ENCODE measurements at regions not wholly inside any gene's neighbourhood (a gene's known extent, or its start where the extent isn't known, plus 50 kb on each side); places are given as distances from the start of the nearest gene placed in this dataset.

DNA sequence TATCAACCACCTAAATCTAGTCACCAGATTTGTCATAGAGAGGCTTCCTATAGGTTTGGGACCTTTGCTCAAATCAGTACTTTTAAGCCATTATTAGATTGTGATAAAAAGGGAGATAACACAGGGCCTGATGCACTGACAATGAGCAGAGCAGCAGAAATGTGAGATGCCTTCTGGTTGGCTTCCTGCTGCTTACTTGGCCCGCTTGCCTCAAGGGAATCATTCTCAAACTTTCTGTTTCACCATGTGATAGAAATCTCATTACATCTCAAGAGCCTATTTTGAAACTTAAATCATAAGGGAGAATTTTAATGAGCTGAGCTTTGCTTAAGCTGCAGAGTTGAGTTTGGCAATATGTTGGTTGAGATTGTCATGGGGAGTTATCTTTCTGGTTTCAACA lies 606.0 kb downstream of the DHX35 start:
- 0 out of 2 replicates have a peak, but pooled peaks cover 5% of the 10 kb centered on the region for H3K27me3 ChIP-seq (ENCODE audit: control insufficient read depth, low read length)
- H3K79me2 ChIP-seq (ENCODE audit: control insufficient read depth, low read length), result no peaks in the 10 kb centered on the region
- H3K4me1 ChIP-seq (ENCODE audit: control insufficient read depth, low read length), result no peaks in the 10 kb centered on the region
- no peak overlapping the region for H3K4me2 ChIP-seq (ENCODE audit: low read length)
- H3F3A ChIP-seq (ENCODE audit: control insufficient read depth, insufficient read depth), result no peaks in the 10 kb centered on the region
- H3K9me3 ChIP-seq (ENCODE audit: control insufficient read depth, insufficient read depth, low read length), result no peaks in the 10 kb centered on the region
- TF ChIP-seq, protein P1, sequence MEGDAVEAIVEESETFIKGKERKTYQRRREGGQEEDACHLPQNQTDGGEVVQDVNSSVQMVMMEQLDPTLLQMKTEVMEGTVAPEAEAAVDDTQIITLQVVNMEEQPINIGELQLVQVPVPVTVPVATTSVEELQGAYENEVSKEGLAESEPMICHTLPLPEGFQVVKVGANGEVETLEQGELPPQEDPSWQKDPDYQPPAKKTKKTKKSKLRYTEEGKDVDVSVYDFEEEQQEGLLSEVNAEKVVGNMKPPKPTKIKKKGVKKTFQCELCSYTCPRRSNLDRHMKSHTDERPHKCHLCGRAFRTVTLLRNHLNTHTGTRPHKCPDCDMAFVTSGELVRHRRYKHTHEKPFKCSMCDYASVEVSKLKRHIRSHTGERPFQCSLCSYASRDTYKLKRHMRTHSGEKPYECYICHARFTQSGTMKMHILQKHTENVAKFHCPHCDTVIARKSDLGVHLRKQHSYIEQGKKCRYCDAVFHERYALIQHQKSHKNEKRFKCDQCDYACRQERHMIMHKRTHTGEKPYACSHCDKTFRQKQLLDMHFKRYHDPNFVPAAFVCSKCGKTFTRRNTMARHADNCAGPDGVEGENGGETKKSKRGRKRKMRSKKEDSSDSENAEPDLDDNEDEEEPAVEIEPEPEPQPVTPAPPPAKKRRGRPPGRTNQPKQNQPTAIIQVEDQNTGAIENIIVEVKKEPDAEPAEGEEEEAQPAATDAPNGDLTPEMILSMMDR (IDR thresholded peaks at IDR 0.05; ENCODE audit: low read depth, low read length, poor library complexity, severe bottlenecking), result no peak
- TF ChIP-seq EZH2phosphoT487 (IDR thresholded peaks at IDR 0.05; ENCODE audit: borderline replicate concordance, low read length), result no peak
- H3K4me3 ChIP-seq (ENCODE audit: low read length), result no peak overlapping the region
- no peaks in the 10 kb centered on the region for H4K20me1 ChIP-seq (ENCODE audit: control insufficient read depth, insufficient read depth, low read depth, low read length)
- no peak overlapping the region for H3K27ac ChIP-seq (ENCODE audit: low read depth, low read length)
- no peaks in the 10 kb centered on the region for H3K36me3 ChIP-seq (ENCODE audit: control insufficient read depth, low read length)
- no peaks in the 10 kb centered on the region for H3K9me2 ChIP-seq (replicated peaks; ENCODE audit: control insufficient read depth, low read length)

DNA sequence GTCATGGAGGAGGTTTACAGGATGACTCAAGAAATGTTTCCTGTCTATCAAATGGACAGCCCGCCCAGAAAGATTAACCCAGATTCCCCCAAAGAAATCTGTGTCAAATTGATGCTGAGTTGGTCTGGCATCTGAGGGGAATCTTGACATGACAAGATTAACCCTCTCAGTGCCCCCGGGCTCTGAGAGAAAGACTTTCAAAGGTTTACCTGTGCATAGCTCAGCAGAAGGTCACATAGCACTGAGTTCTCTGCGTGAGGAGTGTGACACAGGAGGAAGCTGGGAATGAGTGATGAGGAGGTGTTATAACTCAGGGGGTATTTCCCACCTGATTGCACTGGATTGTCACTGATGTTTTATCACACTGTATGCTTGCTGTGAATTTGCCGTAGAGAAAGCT lies 601.2 kb downstream of the DHX35 start:
- TF ChIP-seq, protein P1 (IDR thresholded peaks at IDR 0.05; ENCODE audit: low read depth, low read length, poor library complexity, severe bottlenecking), result no peak
- TF ChIP-seq EZH2phosphoT487 (IDR thresholded peaks at IDR 0.05; ENCODE audit: borderline replicate concordance, low read length), result no peak
- H4K20me1 ChIP-seq (ENCODE audit: control insufficient read depth, insufficient read depth, low read depth, low read length), result no peaks in the 10 kb centered on the region

DNA sequence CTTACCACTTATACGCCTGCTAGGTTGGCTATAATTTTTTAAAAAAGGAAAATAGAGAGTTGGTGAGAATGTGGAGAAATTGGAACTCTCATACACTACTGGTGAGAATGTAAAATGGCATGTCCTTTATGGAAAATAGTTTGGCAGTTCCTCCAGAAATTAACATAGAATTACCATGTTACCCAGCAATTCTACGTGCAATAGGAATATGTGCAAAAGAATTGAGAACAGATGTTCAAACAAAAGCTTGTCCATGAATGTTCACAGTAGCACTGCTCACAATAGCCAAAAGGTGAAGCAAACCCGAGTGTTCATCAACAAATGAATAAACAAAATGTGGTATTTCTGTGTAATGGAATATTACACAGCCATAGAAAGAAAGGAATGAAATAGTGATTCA lies 592.2 kb downstream of the DHX35 start:
- Histone ChIP-seq H3K9me3 (ENCODE audit: control insufficient read depth, insufficient read depth, low read length) (peaks cover 3% of the 10 kb centered on the region; the same call in 1 of the 2 replicates), H3K4me1 (ENCODE audit: control insufficient read depth, low read length) (no peaks in the 10 kb centered on the region)

More for the DNA sequence above, 601.2 kb downstream of the DHX35 start:
- Histone ChIP-seq H3K4me2 (ENCODE audit: low read length) (no peak overlapping the region), H3K4me1 (ENCODE audit: control insufficient read depth, low read length) (no peaks in the 10 kb centered on the region), H3K27ac (ENCODE audit: low read depth, low read length) (no peak overlapping the region), H3K27me3 (ENCODE audit: control insufficient read depth, low read length) (0 out of 2 replicates have a peak, but pooled peaks cover 2% of the 10 kb centered on the region), H3K79me2 (ENCODE audit: control insufficient read depth, low read length) (no peaks in the 10 kb centered on the region), H3K4me3 (ENCODE audit: low read length) (no peak overlapping the region), H3K36me3 (ENCODE audit: control insufficient read depth, low read length) (no peaks in the 10 kb centered on the region), H3K9me2 (replicated peaks; ENCODE audit: control insufficient read depth, low read length) (no peaks in the 10 kb centered on the region), H3F3A (ENCODE audit: control insufficient read depth, insufficient read depth) (no peaks in the 10 kb centered on the region), H3K9me3 (ENCODE audit: control insufficient read depth, insufficient read depth, low read length) (no peaks in the 10 kb centered on the region)

More for the DNA sequence above, 592.2 kb downstream of the DHX35 start:
- H3K79me2 ChIP-seq (ENCODE audit: control insufficient read depth, low read length), result no peaks in the 10 kb centered on the region
- H3K36me3 ChIP-seq (ENCODE audit: control insufficient read depth, low read length), result no peaks in the 10 kb centered on the region
- TF ChIP-seq, protein P1 (IDR thresholded peaks at IDR 0.05; ENCODE audit: low read depth, low read length, poor library complexity, severe bottlenecking), result no peak
- no peak for TF ChIP-seq EZH2phosphoT487 (IDR thresholded peaks at IDR 0.05; ENCODE audit: borderline replicate concordance, low read length)
- H3K9me2 ChIP-seq (replicated peaks; ENCODE audit: control insufficient read depth, low read length), result no peaks in the 10 kb centered on the region
- H3K4me3 ChIP-seq (ENCODE audit: low read length), result no peak overlapping the region
- no peak overlapping the region for H3K27ac ChIP-seq (ENCODE audit: low read depth, low read length)
- no peaks in the 10 kb centered on the region for H3F3A ChIP-seq (ENCODE audit: control insufficient read depth, insufficient read depth)
- no peaks in the 10 kb centered on the region for H4K20me1 ChIP-seq (ENCODE audit: control insufficient read depth, insufficient read depth, low read depth, low read length)
- H3K4me2 ChIP-seq (ENCODE audit: low read length), result no peak overlapping the region
- H3K27me3 ChIP-seq (ENCODE audit: control insufficient read depth, low read length), result no peaks in the 10 kb centered on the region

All from DOHH2 (cell line).